GM23248 (cell line): ENCODE measurements at regions not wholly inside any gene's neighbourhood (a gene's known extent, or its start where the extent isn't known, plus 50 kb on each side); places are given as distances from the start of the nearest gene placed in this dataset.

Experiments used
- DNase-seq: peaks from one replicate; pipeline ENCODE4 v3.0.0-alpha.2; 2015
- H2AFZ ChIP-seq: fragments of 200-600 bp; sonication (generic); 2 replicates; pipeline ENCODE4 v1.6.1; 2016; ENCODE audit warnings: antibody characterized with exemption
- H3F3A ChIP-seq: fragments of 200-600 bp; sonication (generic); 2 replicates; pipeline ENCODE4 v1.6.1; 2016; ENCODE audit warnings: mild to moderate bottlenecking, antibody characterized with exemption, mixed run types; ENCODE audit not compliant: insufficient read depth
- H3K27ac ChIP-seq: fragments of 200-600 bp; sonication (generic); 2 replicates; pipeline ENCODE4 v1.5.1; 2016; ENCODE audit warnings: mild to moderate bottlenecking
- H3K27me3 ChIP-seq: fragments of 200-600 bp; sonication (generic); replicated peaks from 2 replicates; pipeline ENCODE4 v1.6.1; 2016; ENCODE audit warnings: mild to moderate bottlenecking; ENCODE audit not compliant: insufficient read depth
- H3K36me3 ChIP-seq: fragments of 200-600 bp; sonication (generic); 2 replicates; pipeline ENCODE4 v1.6.1; 2016; ENCODE audit warnings: low read depth, mild to moderate bottlenecking
- H3K4me1 ChIP-seq: fragments of 200-600 bp; sonication (generic); 2 replicates; pipeline ENCODE4 v1.6.1; 2016; ENCODE audit warnings: mild to moderate bottlenecking; ENCODE audit not compliant: insufficient read depth
- H3K4me2 ChIP-seq: fragments of 200-600 bp; sonication (generic); one replicate; pipeline ENCODE4 v1.6.1; 2016; ENCODE audit warnings: mild to moderate bottlenecking; ENCODE audit not compliant: unreplicated experiment
- H3K4me3 ChIP-seq: fragments of 200-600 bp; sonication (generic); 2 replicates; pipeline ENCODE4 v1.5.1; 2016; ENCODE audit warnings: mild to moderate bottlenecking
- H3K79me2 ChIP-seq: fragments of 200-600 bp; sonication (generic); 2 replicates; pipeline ENCODE4 v1.6.1; 2016; ENCODE audit warnings: mild to moderate bottlenecking; ENCODE audit not compliant: insufficient read depth
- H3K9ac ChIP-seq: fragments of 200-600 bp; sonication (generic); 2 replicates; pipeline ENCODE4 v1.6.1; 2016; ENCODE audit warnings: mild to moderate bottlenecking
- H3K9me2 ChIP-seq: fragments of 200-600 bp; sonication (generic); 2 replicates; pipeline ENCODE4 v1.6.1; 2016; ENCODE audit warnings: mixed run types, mild to moderate bottlenecking, moderate library complexity; ENCODE audit not compliant: insufficient read depth
- H3K9me3 ChIP-seq: fragments of 200-600 bp; sonication (generic); one replicate; pipeline ENCODE4 v1.6.1; 2017; ENCODE audit warnings: low read depth
- H4K20me1 ChIP-seq: fragments of 200-600 bp; sonication (generic); 2 replicates; pipeline ENCODE4 v1.6.0; 2016; ENCODE audit not compliant: insufficient read depth
- EZH2 ChIP-seq: fragments of 200-600 bp; sonication (generic); IDR thresholded peaks from 2 replicates; pipeline ENCODE4 v1.6.1; 2018; ENCODE audit warnings: antibody characterized with exemption, mild to moderate bottlenecking; ENCODE audit not compliant: insufficient read depth, poor library complexity, severe bottlenecking
- EZH2phosphoT487 ChIP-seq: fragments of 200-600 bp; sonication (generic); IDR thresholded peaks from 2 replicates; pipeline ENCODE4 v1.6.1; 2018; ENCODE audit warnings: antibody characterized with exemption, moderate library complexity, mild to moderate bottlenecking, low read depth; ENCODE audit not compliant: insufficient read depth
- WGBS, 2 experiments: methylation state at CpG; one replicate each; pipeline ENCODE4 v1.1.6; 2015 to 2017; ENCODE audit warnings: low lambda C conversion rate in 2 of 2, low coverage in 1 of 2; ENCODE audit errors: missing lambda C conversion rate in 2 of 2; 5-methylcytosine and 5-hydroxymethylcytosine counted together
- in situ Hi-C: fragments of 300-500 bp; cut with MboI; formaldehyde crosslinking; loops from 2 replicates; pipeline ENCODE4 v1.15.0; 2020

DNA sequence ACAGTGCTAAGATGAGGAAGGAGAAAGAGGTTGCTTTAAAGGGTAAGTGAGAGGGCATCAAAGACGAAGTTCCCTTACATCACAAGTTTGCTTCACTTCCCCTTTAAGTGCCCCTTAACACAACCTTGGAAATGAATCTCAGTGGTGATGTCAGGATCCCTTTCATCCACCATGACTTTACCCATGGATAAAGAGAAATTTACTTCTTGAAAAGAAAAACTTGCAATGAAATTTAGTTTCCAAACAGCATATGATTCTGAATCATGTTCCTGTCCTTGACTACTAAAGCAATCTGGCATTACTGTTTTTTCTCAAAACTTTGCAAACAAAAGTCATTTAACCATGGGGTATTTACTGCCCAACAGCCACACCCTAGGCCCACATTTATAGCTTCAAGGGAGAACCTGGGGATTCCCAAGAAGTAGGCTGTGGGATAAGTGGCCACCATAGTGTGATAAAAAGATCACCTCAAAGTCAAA is 135.9 kb downstream of the ITGB8 start:
- H3F3A ChIP-seq: no peaks in the 10 kb centered on the region
- H3K4me1 ChIP-seq: no peaks in the 10 kb centered on the region
- H3K27me3 ChIP-seq: 0 out of 2 replicates have a peak, but pooled peaks cover 3% of the 10 kb centered on the region
- TF ChIP-seq EZH2phosphoT487: no peak
- H3K4me3 ChIP-seq: no peak overlapping the region
- no peaks in the 10 kb centered on the region for H3K9me2 ChIP-seq
- no peaks in the 10 kb centered on the region for H3K36me3 ChIP-seq
- H3K27ac ChIP-seq: no peak overlapping the region
- WGBS, 2 experiments: 21 to 27% methylated on average over 1 of the region's 1 CpG
- H3K9ac ChIP-seq: no peak overlapping the region
- H3K79me2 ChIP-seq: no peaks in the 10 kb centered on the region
- no peak for DNase-seq
- no peak overlapping the region for H2AFZ ChIP-seq
- no peaks in the 10 kb centered on the region for H4K20me1 ChIP-seq
- in situ Hi-C loops: no loop called here
- H3K4me2 ChIP-seq: no peak overlapping the region
- no peaks in the 10 kb centered on the region for H3K9me3 ChIP-seq

DNA sequence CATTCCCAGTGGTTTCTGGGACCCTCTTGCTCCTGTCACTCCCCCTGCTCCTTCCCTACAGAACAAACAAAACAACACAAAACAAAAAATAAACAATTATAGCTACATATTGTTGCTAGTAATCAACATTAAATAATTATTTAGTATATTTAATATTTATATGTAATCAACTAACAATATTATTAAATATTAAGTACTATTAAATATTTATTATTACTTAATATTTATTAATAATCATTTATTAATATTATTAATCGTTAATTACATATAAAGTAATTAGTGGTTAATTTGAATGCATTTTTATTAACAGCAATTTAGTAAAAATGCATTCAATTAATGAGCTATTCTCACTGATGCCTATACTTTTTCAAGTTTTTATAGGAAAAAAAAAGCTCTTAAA is 139.4 kb downstream of the ITGB8 start:
- TF ChIP-seq EZH2phosphoT487: no peak
- TF ChIP-seq EZH2: no peak
- Histone ChIP-seq H3K79me2 (no peaks in the 10 kb centered on the region), H2AFZ (no peak overlapping the region), H3K36me3 (no peaks in the 10 kb centered on the region), H3K4me3 (no peak overlapping the region), H3F3A (no peaks in the 10 kb centered on the region), H3K9me3 (no peaks in the 10 kb centered on the region), H3K27me3 (0 out of 2 replicates have a peak, but pooled peaks cover 3% of the 10 kb centered on the region), H3K27ac (no peak overlapping the region), H4K20me1 (no peaks in the 10 kb centered on the region), H3K9ac (no peak overlapping the region), H3K4me2 (no peak overlapping the region), H3K9me2 (no peaks in the 10 kb centered on the region), H3K4me1 (no peaks in the 10 kb centered on the region)
- in situ Hi-C loops: no loop called here
- WGBS, 2 experiments: 0% methylated on average over 1 of the region's 1 CpG
- DNase-seq: no peak

DNA sequence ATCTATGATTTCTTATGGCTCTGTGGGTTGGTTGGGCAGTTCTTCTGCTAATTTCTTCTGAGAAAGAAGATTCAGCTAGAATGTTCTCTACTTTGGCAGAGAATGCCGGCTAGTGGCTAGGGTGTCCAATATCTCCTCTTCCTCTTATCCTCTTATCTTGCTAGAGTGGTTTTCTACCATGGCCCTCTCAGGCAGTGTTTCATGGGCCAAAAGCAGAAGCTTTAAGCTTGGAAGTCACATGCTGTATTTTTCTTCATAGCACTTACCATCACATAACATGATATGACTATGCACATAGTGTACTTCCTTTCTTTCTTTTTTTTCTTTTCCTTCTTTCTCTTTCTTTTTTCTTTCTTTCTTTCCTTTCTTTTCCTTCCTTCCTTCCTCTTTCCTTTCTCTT is 140.0 kb downstream of the ITGB8 start:
- H3K9ac ChIP-seq: no peak overlapping the region
- H3K4me2 ChIP-seq: no peak overlapping the region
- in situ Hi-C loops: no loop called here
- no peaks in the 10 kb centered on the region for H4K20me1 ChIP-seq
- H3K36me3 ChIP-seq: no peaks in the 10 kb centered on the region
- no peaks in the 10 kb centered on the region for H3K4me1 ChIP-seq
- H3F3A ChIP-seq: no peaks in the 10 kb centered on the region
- H3K9me3 ChIP-seq: no peaks in the 10 kb centered on the region
- no peak for DNase-seq
- H3K4me3 ChIP-seq: no peak overlapping the region
- H3K27ac ChIP-seq: no peak overlapping the region
- H3K79me2 ChIP-seq: no peaks in the 10 kb centered on the region
- 0 out of 2 replicates have a peak, but pooled peaks cover 3% of the 10 kb centered on the region for H3K27me3 ChIP-seq
- 94 to 100% methylated on average over 1 of the region's 1 CpG for WGBS, 2 experiments
- TF ChIP-seq EZH2: no peak
- no peak for TF ChIP-seq EZH2phosphoT487
- no peak overlapping the region for H2AFZ ChIP-seq
- no peaks in the 10 kb centered on the region for H3K9me2 ChIP-seq

DNA sequence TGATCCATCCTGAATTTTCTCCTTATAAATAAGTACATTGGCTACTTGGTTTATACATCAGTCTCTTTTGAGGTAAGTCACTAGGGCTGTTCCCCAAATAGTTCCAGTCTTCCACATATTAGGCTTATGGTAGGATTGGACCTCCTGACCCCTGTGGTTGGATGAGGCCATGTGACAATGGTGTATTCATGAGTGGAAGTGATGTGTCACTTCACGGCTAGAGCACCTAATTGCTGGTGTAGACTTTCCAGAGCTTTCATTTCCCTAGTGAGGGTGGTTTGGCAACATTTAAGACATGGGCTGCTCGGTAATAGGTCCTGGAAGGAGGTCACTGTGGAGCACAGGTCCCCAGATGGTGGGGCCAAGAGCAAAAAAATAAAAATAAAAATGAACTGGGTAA is 141.2 kb upstream of the ABCB5 start:
- no peak overlapping the region for H3K27ac ChIP-seq
- DNase-seq: no peak
- in situ Hi-C loops: no loop called here
- no peaks in the 10 kb centered on the region for H3K79me2 ChIP-seq
- H3K9ac ChIP-seq: no peak overlapping the region
- no peaks in the 10 kb centered on the region for H3K27me3 ChIP-seq
- 41 to 62% methylated on average over 2 of the region's 2 CpGs for WGBS, 2 experiments
- H3K9me3 ChIP-seq: no peaks in the 10 kb centered on the region
- H3K4me1 ChIP-seq: no peaks in the 10 kb centered on the region
- no peak overlapping the region for H2AFZ ChIP-seq
- no peaks in the 10 kb centered on the region for H4K20me1 ChIP-seq
- H3K9me2 ChIP-seq: no peaks in the 10 kb centered on the region
- no peak overlapping the region for H3K4me2 ChIP-seq
- H3K36me3 ChIP-seq: no peaks in the 10 kb centered on the region
- no peak overlapping the region for H3K4me3 ChIP-seq
- TF ChIP-seq EZH2 (no peak), EZH2phosphoT487 (no peak)
- H3F3A ChIP-seq: no peaks in the 10 kb centered on the region

DNA sequence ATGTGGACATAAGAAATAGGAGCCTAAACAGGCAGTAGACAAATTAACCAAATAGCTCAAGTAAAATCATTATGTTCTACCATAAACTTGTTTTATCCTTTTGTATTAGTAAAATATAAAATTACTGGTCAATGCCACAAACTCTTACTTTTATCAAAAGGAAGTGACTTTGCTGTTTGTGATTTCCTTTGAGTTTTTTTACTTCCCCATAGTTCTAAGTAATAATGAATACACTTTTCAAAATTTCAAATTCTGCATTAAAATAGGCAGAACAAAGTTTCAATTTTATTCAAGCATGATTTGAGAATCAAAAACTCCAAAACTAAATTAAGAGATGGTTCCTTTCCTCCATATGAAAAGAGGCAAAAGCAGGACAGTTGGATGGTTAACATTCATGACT is 139.7 kb upstream of the ABCB5 start:
- Histone ChIP-seq H3K9me3 (no peaks in the 10 kb centered on the region), H3K27me3 (peaks cover 3% of the 10 kb centered on the region; the same call in 1 of the 2 replicates), H3K9ac (no peak overlapping the region), H3K79me2 (no peaks in the 10 kb centered on the region), H3F3A (no peaks in the 10 kb centered on the region), H3K27ac (no peak overlapping the region), H4K20me1 (no peaks in the 10 kb centered on the region), H3K9me2 (no peaks in the 10 kb centered on the region), H3K36me3 (no peaks in the 10 kb centered on the region), H3K4me2 (no peak overlapping the region), H2AFZ (no peak overlapping the region), H3K4me3 (no peak overlapping the region), H3K4me1 (no peaks in the 10 kb centered on the region)
- no peak for DNase-seq
- TF ChIP-seq EZH2 (no peak), EZH2phosphoT487 (no peak)
- in situ Hi-C loops: no loop called here
